AG04449 (cell line): ENCODE measurements at regions not wholly inside any gene's neighbourhood (a gene's known extent, or its start where the extent isn't known, plus 50 kb on each side); places are given as distances from the start of the nearest gene placed in this dataset.

Source experiments
- CTCF ChIA-PET: fragments of 350-600 bp; formaldehyde crosslinking; extraction: SDS; loops from one replicate; lab custom pipeline; 2021; ENCODE audit warnings: antibody characterized with exemption; lab: Yijun Ruan, JAX
- POLR2A ChIA-PET: fragments of 400-600, 350-600 bp; formaldehyde crosslinking; extraction: SDS; loops from one replicate; lab custom pipeline; 2020; ENCODE audit warnings: antibody characterized with exemption, inconsistent platforms; lab: Yijun Ruan, JAX
- DNase-seq: peaks from one replicate; pipeline ENCODE4 v3.0.0-alpha.2; 2010; ENCODE audit warnings: low read depth, low spot score
- H3K4me3 ChIP-seq: 2 replicates; pipeline ENCODE4 v1.5.1; 2011; ENCODE audit warnings: low read depth, mild to moderate bottlenecking, control low read depth, low read length
- CTCF ChIP-seq: IDR thresholded peaks from one replicate; pipeline ENCODE4 v1.5.1; 2011; ENCODE audit warnings: mild to moderate bottlenecking, moderate library complexity, low read length, control low read depth, inconsistent platforms; ENCODE audit not compliant: insufficient read depth; ENCODE audit errors: missing control alignments

DNA sequence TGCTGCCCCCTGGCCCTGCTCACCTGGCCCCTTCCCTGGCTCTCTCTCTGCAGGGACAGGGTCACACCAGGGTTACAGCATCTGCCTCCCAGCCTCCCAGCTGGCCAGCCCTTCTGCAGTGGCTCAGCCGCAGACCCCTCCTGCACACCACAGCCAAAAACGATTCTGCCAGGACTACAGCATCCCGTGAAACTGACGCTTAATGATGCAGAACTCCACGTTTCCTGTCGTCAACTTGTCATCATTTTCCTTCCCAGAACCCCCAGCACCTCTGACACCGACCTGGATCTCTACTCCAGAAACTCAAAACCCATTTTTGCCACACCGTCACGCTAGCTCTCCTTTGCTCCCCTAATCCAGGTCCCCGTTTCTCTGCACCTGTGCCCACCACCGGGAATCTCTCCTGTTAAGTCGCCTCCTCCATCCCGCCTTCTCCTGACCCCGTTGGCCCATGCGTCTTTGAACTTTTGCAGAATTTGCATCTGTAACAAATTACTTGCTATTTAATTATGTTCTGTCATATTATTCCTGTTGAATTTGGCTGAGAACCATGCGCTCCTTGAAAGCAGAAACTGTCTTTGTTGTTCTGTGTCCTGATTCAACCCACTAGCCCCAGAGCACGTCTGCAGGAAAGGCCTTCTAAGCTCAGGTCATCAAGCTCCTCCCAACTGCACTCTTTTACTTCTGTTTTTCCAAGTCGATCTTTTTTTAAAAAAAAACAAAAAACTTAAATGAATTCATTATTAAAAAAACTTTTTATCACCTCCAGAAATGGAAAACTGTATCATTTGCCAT is 173.2 kb upstream of the COPS8 start:
- no peak overlapping the region for H3K4me3 ChIP-seq
- ChIA-PET CTCF (no interaction called here), POLR2A (no interaction called here)
- DNase-seq = no peak
- TF ChIP-seq CTCF = no peak

- no peak for TF ChIP-seq CTCF
- POLR2A ChIA-PET = no interaction called here
- no peak overlapping the region for H3K4me3 ChIP-seq
- CTCF ChIA-PET = no interaction called here
- no peak for DNase-seq
Measured at GRCh38 chr2:236915186-236915585, 170.5 kb upstream of the COPS8 start.

GRCh38 chr2:236915726-236916125 is 170.0 kb upstream of the COPS8 start:
- no peak overlapping the region for H3K4me3 ChIP-seq
- CTCF ChIA-PET = no interaction called here
- DNase-seq = no peak
- POLR2A ChIA-PET = no interaction called here
- no peak for TF ChIP-seq CTCF

GRCh38 chr2:236916181-236916580 is 169.5 kb upstream of the COPS8 start:
- ChIA-PET CTCF (no interaction called here), POLR2A (no interaction called here)
- H3K4me3 ChIP-seq = no peak overlapping the region
- no peak for DNase-seq
- no peak for TF ChIP-seq CTCF

DNA sequence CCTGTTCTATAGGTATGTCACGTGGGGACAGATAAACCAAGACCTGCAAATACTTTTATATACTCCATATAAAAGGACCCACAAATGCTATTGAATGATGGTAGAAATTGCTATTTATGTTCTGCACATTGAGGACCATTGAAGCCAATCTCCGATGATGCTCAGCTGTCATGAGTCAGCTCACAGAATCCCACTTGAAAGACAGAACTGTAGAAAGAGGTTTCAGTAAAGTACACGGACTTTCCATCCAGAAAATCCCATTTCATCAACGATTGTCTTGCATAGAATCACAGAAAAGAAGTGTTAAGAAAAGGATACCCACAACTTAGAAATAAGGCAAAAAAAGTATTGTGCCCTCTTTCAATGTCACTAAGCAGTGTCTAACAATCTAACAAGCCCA is 169.0 kb upstream of the COPS8 start:
- TF ChIP-seq CTCF = no peak
- POLR2A ChIA-PET = no interaction called here
- no peak for DNase-seq
- no peak overlapping the region for H3K4me3 ChIP-seq
- CTCF ChIA-PET = no interaction called here

DNA sequence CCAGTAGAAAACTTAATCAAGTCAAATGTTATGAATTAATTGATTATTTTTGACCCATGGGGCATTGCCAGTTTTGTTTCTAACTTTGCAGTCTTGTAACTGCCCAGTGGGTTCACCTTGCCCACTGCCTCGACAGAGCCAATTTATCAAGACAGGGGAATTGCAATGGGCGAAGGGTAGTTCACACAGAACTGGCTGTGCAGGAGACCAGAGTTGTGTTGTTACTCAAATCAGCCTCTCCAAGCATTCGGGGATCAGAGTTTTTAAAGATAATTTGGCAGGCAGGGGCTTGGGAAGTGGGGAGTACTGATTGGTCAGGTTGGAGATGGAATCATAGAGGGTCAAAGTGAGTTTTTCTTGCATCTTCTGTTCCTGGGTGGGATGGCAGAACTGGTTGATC is 168.5 kb upstream of the COPS8 start:
- DNase-seq = no peak
- CTCF ChIA-PET = no interaction called here
- TF ChIP-seq CTCF = no peak
- no peak overlapping the region for H3K4me3 ChIP-seq
- POLR2A ChIA-PET = no interaction called here
